ENCODE measurements at regions not wholly inside any gene's neighbourhood (a gene's known extent, or its start where the extent isn't known, plus 50 kb on each side); places are given as distances from the start of the nearest gene placed in this dataset.
"Not testable (repeated sequence)": the region's sequence is repeated elsewhere in the genome, so short reads cannot be mapped to it uniquely, and the experiment has no call there.

DNA sequence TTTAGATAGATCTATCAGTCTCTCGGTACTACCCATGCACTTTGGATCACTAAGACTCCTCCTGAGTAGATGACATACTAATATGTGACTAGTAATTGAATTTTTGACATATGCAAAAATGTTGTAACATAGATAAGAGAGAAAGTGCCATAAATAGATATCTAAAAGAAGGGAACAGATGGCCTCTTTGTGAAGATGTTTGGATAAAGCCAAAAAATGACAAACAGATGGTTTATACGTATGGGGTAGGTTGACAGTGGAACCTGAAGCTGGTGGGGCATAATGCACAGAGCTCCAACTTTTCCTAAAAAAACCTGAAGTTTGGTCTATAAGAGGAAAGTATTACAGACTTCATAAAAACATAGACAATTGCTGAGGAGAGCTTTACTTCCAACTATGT is 383.0 kb downstream of the CHL1 start:
- TF ChIP-seq, protein P1, sequence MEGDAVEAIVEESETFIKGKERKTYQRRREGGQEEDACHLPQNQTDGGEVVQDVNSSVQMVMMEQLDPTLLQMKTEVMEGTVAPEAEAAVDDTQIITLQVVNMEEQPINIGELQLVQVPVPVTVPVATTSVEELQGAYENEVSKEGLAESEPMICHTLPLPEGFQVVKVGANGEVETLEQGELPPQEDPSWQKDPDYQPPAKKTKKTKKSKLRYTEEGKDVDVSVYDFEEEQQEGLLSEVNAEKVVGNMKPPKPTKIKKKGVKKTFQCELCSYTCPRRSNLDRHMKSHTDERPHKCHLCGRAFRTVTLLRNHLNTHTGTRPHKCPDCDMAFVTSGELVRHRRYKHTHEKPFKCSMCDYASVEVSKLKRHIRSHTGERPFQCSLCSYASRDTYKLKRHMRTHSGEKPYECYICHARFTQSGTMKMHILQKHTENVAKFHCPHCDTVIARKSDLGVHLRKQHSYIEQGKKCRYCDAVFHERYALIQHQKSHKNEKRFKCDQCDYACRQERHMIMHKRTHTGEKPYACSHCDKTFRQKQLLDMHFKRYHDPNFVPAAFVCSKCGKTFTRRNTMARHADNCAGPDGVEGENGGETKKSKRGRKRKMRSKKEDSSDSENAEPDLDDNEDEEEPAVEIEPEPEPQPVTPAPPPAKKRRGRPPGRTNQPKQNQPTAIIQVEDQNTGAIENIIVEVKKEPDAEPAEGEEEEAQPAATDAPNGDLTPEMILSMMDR (conservative IDR thresholded peaks at IDR 0.05) = not testable (repeated sequence)
- TF ChIP-seq EZH2 (IDR thresholded peaks at IDR 0.05; ENCODE audit: low read depth) = not testable (repeated sequence)
